ENCODE measurements at regions not wholly inside any gene's neighbourhood (a gene's known extent, or its start where the extent isn't known, plus 50 kb on each side); places are given as distances from the start of the nearest gene placed in this dataset.

GRCh38 chr2:220335591-220335915 lies 708.1 kb downstream of the SLC4A3 start:
- TF ChIP-seq EZH2phosphoT487 (IDR thresholded peaks at IDR 0.05; ENCODE audit: insufficient read depth, low read depth) (no peak), EZH2 (IDR thresholded peaks at IDR 0.05; ENCODE audit: insufficient read depth, poor library complexity, severe bottlenecking) (no peak)
